GM10266 (cell line): ENCODE measurements at regions not wholly inside any gene's neighbourhood (a gene's known extent, or its start where the extent isn't known, plus 50 kb on each side); places are given as distances from the start of the nearest gene placed in this dataset.
A peak's percentile ranks its signal among the peaks of the same experiment; 100 is the strongest.

Source experiments
- DNase-seq: peaks from one replicate; pipeline ENCODE4 v3.0.0; 2012; ENCODE audit errors: extremely low spot score
- TF ChIP-seq, protein P1 (sequence below): IDR thresholded peaks from 2 replicates; pipeline ENCODE4 v1.5.1; 2012; ENCODE audit warnings: mild to moderate bottlenecking, low read depth; ENCODE audit not compliant: control insufficient read depth, insufficient read depth; ENCODE audit errors: missing control alignments

DNA sequence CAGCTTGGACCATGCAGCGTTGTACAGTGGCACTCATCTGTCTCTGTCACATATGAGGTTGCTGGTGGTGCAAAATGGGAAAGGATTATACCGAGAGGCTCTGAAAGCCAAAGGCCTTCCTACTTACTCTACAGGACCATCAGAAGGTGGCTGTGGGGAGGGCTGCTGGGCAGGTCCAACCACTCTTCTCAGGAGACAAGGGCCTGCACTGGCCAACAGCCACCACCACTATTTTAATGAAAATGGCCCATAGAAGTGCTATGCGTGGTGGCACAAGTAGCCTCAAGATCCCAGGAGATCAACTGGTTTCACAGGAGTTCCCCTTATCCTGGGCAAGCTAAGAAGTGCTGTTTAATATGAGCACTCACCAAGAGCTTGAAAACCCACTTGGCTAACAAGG, 52.3 kb downstream of the MRPL57 start:
- no peak for DNase-seq
- TF ChIP-seq, protein P1, sequence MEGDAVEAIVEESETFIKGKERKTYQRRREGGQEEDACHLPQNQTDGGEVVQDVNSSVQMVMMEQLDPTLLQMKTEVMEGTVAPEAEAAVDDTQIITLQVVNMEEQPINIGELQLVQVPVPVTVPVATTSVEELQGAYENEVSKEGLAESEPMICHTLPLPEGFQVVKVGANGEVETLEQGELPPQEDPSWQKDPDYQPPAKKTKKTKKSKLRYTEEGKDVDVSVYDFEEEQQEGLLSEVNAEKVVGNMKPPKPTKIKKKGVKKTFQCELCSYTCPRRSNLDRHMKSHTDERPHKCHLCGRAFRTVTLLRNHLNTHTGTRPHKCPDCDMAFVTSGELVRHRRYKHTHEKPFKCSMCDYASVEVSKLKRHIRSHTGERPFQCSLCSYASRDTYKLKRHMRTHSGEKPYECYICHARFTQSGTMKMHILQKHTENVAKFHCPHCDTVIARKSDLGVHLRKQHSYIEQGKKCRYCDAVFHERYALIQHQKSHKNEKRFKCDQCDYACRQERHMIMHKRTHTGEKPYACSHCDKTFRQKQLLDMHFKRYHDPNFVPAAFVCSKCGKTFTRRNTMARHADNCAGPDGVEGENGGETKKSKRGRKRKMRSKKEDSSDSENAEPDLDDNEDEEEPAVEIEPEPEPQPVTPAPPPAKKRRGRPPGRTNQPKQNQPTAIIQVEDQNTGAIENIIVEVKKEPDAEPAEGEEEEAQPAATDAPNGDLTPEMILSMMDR: no peak

DNA sequence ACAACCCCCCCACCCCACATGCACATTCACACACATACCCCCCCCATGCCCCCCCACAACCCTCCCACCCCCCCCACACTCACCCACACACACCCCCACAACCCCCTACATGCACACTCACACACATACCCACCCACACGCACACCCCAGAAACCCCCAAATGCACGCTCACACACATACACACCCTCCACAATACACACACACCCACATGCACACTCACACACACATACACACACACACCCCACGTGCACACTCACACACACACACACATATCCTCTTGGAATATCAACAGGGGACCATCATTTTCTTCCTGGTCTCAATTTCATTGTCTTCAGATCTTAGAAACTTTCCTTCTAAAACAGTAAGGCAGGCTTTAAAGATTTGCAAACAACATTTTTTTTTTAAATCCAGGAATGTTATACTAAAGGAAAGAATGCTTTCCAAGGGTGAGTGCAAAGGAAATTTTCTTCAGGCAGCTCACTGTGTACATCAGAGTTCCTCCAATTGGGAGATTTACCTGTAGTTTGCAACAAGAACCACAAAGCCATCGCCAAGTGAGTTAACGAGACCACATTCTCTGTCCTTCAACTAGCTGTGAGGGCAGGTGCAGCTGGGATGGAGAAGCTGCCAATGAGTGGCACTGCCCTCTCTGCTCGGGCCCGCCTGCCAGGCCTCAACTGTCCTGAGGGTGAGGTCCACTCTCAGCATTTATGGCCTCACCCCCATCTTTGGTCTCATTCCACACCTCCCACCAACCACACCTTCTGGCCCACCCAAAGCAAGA, 53.0 kb downstream of the MRPL57 start:
- DNase-seq: no peak
- TF ChIP-seq, protein P1: no peak

DNA sequence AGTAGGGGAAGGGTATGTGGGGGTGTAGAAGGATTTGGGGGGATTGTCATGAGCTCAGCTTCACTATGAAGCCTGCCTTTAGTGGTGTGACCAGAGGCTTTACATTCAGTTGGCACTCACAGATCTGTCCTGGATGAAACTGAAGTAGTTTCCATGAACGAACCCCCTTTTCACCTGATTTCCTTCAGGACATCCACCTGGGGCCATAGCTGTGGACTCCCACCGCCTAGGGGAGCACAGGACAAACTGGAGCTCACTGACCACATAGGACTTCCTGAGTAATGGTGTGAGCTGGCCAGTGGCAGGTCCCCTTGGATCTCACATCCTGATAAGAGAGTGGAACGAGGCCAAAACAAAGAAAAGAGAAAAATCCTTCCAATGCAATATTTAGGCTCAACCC, 54.1 kb downstream of the MRPL57 start:
- DNase-seq: no peak
- TF ChIP-seq, protein P1: no peak

DNA sequence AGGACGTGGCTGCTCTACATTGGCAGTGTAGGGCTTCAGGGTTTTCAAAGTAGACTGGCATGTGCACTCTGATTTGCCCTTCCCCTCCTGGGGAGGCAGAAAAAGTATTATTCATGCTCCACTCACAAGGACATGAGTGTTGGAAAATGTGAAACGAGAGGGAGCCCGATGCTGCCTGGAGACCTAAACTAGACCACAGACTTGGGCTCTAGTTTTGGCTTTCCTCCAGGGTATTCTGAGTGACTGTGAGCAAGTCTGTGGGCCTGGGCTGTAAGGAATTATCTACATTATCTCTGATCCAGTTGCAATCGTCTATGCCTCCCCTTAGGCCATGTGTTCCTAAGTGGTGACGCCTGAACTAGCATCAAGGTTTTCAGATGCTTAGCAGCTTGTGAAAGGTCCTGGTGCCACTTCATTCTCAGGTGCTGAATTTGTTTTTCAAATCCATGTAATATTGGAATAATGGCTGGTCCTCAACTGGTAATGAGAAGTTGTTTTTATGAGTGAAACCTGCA, 55.0 kb downstream of the MRPL57 start:
- no peak for DNase-seq
- TF ChIP-seq, protein P1: no peak

DNA sequence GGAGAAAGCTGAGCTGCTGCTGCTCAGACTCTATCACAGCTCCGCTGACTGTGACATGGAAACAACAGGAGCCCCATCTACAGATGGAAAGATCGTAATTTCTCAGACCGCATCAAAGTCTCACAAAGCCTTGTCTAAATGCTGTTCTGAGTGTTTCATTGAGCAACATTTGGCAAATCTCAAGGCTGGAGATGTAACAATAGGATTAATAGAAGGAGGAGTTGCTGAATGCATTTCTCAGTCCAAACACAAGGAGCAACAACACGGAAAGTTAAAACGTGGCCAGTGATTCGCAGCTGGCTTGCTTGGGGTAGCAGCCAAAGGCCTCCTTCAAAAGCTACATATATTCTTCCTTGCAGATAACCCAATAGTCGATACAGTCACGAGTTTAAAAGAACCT, 55.7 kb downstream of the MRPL57 start:
- DNase-seq: no peak
- TF ChIP-seq, protein P1: no peak

DNA sequence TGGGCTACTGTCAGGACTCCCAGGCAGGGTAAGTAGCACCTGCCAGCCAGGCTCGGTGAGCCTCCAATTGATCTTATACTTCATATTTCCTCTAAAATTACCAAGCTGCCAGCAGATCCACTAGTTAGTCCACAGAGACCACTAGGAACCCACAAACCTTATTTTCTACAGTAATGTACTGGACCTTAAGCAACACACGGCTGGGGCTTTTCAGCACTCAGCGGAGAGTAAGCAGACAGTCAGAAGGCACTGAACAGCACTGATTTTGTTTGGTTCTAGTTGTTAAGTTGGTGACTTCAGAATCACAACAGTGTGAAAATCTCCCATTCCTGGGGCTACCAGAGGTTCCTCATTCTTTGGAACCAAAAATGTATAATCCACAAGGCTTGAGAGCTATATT, 56.1 kb downstream of the MRPL57 start:
- no peak for DNase-seq
- TF ChIP-seq, protein P1: no peak

DNA sequence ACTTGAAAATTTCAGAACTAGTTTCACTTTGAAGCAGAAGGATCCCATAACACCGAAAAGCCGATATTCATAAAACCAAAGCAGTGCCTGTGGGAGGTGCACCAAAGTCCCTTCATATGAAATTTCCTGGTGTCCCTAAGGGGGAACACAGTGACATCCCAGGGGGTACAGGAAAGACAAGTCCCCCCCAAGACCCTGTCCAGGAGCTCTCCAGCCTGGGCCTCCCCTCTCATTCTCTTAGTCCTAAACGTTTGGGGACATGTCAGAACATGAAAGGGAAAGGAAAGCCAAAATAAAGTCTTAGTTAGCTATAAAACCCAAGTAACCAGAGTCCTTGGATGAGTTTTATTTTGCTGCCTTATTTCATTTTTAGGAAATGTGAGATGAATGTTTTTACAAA, 56.6 kb downstream of the MRPL57 start:
- peak; percentile 16 for DNase-seq
- TF ChIP-seq, protein P1: no peak
